Endothelial cell of hepatic sinusoid (primary cell): ENCODE measurements at regions not wholly inside any gene's neighbourhood (a gene's known extent, or its start where the extent isn't known, plus 50 kb on each side); places are given as distances from the start of the nearest gene placed in this dataset.
"Not testable (repeated sequence)": the region's sequence is repeated elsewhere in the genome, so short reads cannot be mapped to it uniquely, and the experiment has no call there.

Source experiments
- in situ Hi-C: cut with HindIII; loops from 2 replicates; pipeline ENCODE4 v1.10.0; 2017; ENCODE audit warnings: low sequenced_read_pairs

DNA sequence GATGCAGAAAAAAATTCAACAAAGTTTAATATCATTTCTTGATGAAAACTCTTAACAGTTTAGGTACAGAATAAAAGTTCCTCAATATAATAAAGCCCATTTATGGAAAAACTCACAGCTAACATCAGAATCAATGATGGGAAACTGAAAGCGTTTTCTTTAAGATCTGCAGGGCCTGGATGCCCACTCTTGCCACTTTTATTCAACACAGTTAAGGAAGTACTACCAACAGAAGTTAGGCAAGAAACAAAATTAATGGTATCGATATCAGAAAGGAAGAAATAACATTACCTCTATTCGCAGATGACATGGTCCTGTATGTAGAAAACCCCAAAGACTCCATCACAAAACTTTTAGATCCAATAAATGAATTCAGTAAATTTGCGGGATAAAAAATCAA, 542.4 kb upstream of the RGMB start:
- in situ Hi-C loops = no loop called here

GRCh38 chr5:98237794-98238193, 535.7 kb upstream of the RGMB start:
- in situ Hi-C loops = not testable (repeated sequence)

DNA sequence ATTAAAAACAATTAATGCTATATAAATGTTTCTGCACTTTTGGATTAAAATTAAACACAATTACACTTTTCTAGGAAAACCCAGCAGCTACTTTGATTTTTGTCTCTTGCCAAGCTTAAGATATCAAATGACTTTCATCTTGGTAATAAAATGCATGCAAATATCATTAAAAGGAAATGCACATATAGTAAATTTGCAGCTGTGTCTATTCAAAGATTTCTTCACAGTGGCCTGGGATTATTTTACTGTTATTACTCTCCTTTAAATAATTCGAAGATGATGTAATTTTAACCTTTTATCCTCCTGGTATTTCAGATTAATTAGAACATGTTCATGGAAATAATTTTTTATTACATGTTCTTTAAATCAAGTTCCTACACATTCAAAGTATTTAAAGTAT, 529.5 kb upstream of the RGMB start:
- in situ Hi-C loops = no loop called here

- in situ Hi-C loops = no loop called here
These were observed 524.5 kb upstream of the RGMB start for GRCh38 chr5:98248949-98249348.

GRCh38 chr5:98258939-98259338, 514.5 kb upstream of the RGMB start:
- in situ Hi-C loops = no loop called here

DNA sequence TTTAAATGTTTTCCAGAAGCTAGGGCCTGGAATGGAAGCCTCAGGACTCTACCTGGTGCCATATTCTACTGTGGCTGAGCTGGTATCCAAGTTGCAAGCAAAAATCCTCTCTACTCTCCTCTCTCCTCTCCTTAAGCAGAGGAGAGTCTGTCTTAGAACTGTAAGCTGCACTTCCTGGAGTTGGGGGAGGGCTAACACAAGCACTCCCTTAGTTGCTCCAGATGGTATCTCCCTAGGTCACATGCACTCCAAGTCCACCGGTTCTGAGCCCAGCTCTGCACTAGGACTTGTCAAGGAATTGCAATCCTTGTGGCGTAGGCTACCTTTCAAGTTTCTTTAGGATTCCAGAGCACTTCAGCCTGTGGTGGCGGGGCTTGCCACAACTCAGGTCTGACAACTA, 513.9 kb upstream of the RGMB start:
- in situ Hi-C loops = no loop called here

DNA sequence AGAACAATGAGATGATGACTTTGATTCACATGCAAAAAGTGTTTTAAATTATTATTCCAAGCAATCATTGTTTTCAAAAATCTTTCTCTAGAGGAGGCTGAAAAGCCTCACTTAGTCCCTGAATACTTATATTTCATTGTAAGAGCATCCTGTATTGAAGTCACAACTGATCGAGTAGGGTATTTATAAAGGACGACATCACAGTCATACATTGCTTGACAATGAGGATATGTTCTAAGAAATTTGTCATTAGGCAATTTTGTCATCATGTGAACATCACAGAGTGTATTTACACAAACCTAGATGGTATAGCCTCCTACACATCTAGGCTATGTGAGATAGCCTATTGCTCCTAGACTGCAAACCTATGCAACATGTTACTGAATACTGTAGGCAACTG, 510.4 kb upstream of the RGMB start:
- in situ Hi-C loops = no loop called here

GRCh38 chr5:98268162-98268860, 505.2 kb upstream of the RGMB start:
- in situ Hi-C loops = no loop called here

GRCh38 chr5:98275980-98276379, 497.5 kb upstream of the RGMB start:
- in situ Hi-C loops = no loop called here

DNA sequence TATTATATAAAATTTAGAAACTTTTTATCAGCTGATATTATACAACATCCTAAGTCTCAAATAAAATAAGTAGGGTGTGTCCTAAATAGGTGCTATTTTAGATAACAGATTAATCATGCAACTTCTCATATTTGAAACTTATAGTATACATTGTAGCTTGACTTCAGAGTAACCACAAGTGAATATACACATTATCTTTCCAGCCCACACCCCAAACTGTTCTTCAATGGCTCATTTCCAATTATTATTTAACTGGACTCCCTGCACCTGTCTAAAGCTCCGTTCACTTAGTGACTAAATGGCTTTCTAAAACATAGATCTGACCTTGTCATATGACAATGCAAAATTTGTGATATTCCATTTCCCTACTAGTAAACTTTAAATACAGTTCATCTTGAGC, 490.9 kb upstream of the RGMB start:
- in situ Hi-C loops = no loop called here

- in situ Hi-C loops = loop anchor here (10.0 kb wide), 1 partner anchor 408 kb away; no protein-coding TSS in a partner anchor
These were observed 481.0 kb upstream of the RGMB start for GRCh38 chr5:98292496-98292895.

- in situ Hi-C loops = loop anchor here (10.0 kb wide), 1 partner anchor 412 kb away; no protein-coding TSS in a partner anchor
These were observed 477.0 kb upstream of the RGMB start for GRCh38 chr5:98296426-98296825.

- in situ Hi-C loops = loop anchor here (10.0 kb wide), 1 partner anchor 415 kb away; no protein-coding TSS in a partner anchor
These were observed 474.0 kb upstream of the RGMB start for GRCh38 chr5:98299435-98299834.

DNA sequence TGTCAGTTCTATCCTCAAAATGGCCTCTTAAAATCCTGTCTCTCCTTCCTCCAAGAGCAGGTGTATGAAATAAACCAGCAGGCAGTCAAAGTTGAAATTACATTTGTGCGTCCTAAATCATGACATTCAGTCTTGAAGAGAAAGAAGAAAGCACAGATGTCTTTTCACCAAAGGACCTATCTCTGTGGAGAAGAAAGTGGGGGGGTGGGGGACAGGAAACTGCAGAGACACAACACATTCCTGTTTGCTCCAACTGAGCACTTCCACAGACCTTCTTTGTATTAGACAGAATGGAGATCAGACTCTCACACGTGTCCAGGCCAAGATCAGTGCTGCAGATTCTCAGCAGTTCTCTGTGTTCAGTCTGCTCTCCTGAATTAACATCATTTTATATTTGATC, 471.9 kb upstream of the RGMB start:
- in situ Hi-C loops = no loop called here

DNA sequence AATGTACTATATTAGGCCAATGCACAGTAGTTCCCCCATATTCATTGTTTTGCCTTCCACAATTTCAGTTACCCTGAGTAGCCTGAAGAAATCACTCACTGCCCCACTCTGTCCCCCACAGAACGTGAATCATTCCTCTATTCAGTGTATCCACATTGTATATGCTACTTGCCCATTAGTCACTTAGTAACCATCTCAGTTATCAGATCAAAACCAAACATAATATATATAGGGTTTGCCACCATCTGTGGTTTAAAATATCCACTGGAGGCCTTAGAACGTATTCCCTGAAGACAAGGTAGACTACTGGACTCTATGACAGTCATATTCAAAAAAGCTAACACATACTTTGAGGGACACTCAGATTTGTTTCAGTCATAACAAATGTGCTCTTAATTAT, 465.7 kb upstream of the RGMB start:
- in situ Hi-C loops = no loop called here

- in situ Hi-C loops = no loop called here
These were observed 465.2 kb upstream of the RGMB start for GRCh38 chr5:98308231-98308630.

DNA sequence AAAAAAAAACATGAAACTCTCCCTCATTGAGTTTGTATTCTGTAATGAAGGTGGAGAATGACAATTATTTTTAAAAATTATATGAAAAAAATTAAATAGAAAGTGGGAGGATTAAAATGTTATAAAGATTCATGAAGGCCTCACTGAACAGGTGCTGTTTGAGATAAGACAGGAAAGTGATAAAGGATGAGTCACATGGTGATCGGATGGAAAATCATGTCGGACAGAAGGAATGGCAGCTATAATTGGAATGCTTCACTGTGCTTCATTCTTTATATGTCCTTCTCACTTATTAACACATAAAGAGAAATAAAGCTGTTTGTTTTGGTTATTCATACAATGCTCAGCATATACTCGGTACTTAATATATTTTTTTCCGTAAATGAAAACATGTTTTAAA, 464.5 kb upstream of the RGMB start:
- in situ Hi-C loops = no loop called here

DNA sequence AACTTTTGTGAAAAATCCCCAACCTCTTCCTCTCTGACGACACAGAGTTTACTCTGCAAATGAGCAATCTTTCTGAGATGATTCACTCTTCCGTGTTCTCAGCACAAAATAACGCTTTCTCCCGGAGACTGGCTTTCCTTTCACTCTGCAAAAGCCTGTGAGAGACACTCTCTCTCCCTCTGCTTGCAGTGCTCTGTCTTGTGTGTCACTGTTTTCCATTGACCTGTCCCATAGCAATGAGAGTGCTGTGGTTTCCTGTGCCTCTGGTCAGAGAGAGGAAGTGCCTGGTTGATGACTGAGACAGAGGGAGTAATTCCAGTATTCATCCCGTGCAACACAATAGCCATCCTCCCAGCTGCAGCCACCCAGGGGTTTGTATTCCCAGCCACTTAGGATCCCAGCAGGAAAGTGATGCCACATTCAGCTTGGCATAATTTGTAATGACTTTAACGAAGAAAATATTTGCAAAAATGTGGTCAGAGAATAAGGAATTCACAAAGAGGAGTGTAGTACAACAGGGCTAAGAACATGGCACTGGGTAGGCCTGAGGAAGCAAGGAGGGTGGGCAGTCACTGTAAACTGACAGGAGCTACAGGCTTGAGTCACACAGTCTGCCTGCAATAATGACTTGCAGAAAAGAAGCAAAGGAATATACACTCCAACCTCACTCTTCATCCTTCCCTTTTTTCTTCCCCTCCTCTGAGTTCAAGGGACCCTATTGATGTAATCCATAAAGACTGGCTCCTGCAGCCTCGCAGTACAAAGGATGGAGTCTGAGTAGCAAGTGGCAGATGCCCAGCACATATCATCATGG, 463.5 kb upstream of the RGMB start:
- in situ Hi-C loops = no loop called here

GRCh38 chr5:98314292-98314691, 459.2 kb upstream of the RGMB start:
- in situ Hi-C loops = no loop called here

- in situ Hi-C loops = no loop called here
These were observed 455.1 kb upstream of the RGMB start for GRCh38 chr5:98318386-98318785.

GRCh38 chr5:98319299-98320011, 454.0 kb upstream of the RGMB start:
- in situ Hi-C loops = no loop called here

DNA sequence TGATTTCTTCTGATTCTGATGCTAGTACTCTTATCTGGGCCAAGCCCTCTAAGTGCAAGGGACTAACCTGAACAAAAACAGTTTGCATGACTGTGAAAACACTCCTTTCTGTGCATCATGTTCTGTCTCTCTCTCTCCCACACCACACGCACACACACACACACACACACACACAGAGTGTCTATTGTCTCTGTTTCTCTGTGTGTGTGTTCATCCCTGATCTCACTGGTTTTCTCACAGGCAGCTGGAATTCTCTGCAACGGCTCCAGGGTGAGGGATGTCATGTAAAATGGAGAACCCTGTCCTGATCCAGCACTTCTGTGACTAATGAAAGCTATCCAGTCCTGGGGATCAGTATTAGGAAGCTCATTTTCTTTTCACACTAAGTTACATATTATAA, 453.1 kb upstream of the RGMB start:
- in situ Hi-C loops = no loop called here
